Neutrophil (primary cell): ENCODE measurements at regions not wholly inside any gene's neighbourhood (a gene's known extent, or its start where the extent isn't known, plus 50 kb on each side); places are given as distances from the start of the nearest gene placed in this dataset.

Experiments
- H3K27ac ChIP-seq: fragments of 200-600 bp; sonication (generic); 2 replicates; pipeline ENCODE4 v1.5.1; 2016; ENCODE audit warnings: mild to moderate bottlenecking, moderate library complexity
- H3K27me3 ChIP-seq: fragments of 200-600 bp; sonication (generic); 2 replicates; pipeline ENCODE4 v1.6.0; 2016; ENCODE audit warnings: mild to moderate bottlenecking
- H3K36me3 ChIP-seq: fragments of 200-600 bp; sonication (generic); 2 replicates; pipeline ENCODE4 v1.5.1; 2017
- H3K4me1 ChIP-seq, 2 experiments: fragments of 200-600 bp in 1 of 2; sonication (generic) in 1 of 2; 1 replicate in 1 of 2; 2 replicates in 1 of 2; pipeline versions ENCODE4 v1.5.1 to v1.6.1; 2013 to 2016; ENCODE audit warnings: low read depth in 1 of 2, low read length in 1 of 2, mild to moderate bottlenecking in 1 of 2, moderate library complexity in 1 of 2; ENCODE audit not compliant: control insufficient read depth in 1 of 2, insufficient read depth in 1 of 2
- H3K4me3 ChIP-seq, 2 experiments: fragments of 200-600 bp in 1 of 2; sonication (generic) in 1 of 2; 1 replicate in 1 of 2; 2 replicates in 1 of 2; pipeline ENCODE4 v1.5.1; 2013 to 2016; ENCODE audit warnings: low read depth in 1 of 2, low read length in 1 of 2, mild to moderate bottlenecking in 1 of 2, moderate library complexity in 1 of 2
- H3K9me3 ChIP-seq: fragments of 200-600 bp; sonication (generic); 2 replicates; pipeline ENCODE4 v1.5.1; 2016
- TF ChIP-seq, protein P1 (sequence below): fragments of 200-600 bp; sonication (generic); IDR thresholded peaks from 2 replicates; pipeline ENCODE4 v1.5.1; 2016; ENCODE audit warnings: antibody characterized with exemption

DNA sequence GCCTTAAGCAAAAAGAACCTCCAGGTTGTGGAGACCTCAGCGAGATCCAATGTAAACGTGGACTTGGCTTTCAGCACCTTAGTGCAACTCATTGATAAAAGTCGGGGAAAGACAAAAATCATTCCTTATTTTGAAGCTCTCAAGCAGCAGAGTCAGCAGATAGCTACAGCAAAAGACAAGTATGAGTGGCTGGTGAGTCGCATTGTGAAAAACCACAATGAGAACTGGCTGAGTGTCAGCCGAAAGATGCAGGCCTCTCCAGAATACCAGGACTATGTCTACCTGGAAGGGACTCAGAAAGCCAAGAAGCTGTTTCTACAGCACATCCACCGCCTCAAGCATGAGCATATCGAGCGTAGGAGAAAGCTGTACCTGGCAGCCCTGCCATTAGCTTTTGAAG is 58.5 kb downstream of the ARHGAP35 start:
- Histone ChIP-seq H3K27me3 (no peaks in the 10 kb centered on the region), H3K9me3 (no peaks in the 10 kb centered on the region), H3K36me3 (peaks cover 44% of the 10 kb centered on the region), H3K4me1 (peaks cover 0 to 3% of the 10 kb centered on the region in 2 experiments), H3K27ac (no peak overlapping the region), H3K4me3 (no peak overlapping the region)
- TF ChIP-seq, protein P1, sequence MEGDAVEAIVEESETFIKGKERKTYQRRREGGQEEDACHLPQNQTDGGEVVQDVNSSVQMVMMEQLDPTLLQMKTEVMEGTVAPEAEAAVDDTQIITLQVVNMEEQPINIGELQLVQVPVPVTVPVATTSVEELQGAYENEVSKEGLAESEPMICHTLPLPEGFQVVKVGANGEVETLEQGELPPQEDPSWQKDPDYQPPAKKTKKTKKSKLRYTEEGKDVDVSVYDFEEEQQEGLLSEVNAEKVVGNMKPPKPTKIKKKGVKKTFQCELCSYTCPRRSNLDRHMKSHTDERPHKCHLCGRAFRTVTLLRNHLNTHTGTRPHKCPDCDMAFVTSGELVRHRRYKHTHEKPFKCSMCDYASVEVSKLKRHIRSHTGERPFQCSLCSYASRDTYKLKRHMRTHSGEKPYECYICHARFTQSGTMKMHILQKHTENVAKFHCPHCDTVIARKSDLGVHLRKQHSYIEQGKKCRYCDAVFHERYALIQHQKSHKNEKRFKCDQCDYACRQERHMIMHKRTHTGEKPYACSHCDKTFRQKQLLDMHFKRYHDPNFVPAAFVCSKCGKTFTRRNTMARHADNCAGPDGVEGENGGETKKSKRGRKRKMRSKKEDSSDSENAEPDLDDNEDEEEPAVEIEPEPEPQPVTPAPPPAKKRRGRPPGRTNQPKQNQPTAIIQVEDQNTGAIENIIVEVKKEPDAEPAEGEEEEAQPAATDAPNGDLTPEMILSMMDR = no peak

DNA sequence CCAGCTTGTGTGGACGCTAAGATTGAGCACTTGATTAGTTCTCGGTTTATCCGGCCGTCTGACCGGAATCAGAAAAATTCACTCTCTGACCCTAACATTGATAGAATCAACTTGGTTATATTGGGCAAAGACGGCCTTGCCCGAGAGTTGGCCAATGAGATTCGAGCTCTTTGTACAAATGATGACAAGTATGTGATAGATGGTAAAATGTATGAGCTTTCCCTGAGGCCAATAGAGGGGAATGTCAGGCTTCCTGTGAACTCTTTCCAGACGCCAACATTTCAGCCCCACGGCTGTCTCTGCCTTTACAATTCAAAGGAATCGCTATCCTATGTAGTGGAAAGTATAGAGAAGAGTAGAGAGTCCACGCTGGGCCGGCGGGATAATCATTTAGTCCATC is 59.6 kb downstream of the ARHGAP35 start:
- H3K27me3 ChIP-seq = no peaks in the 10 kb centered on the region
- H3K27ac ChIP-seq = no peak overlapping the region
- no peaks in the 10 kb centered on the region for H3K9me3 ChIP-seq
- peaks cover 6 to 7% of the 10 kb centered on the region in 2 experiments for H3K4me1 ChIP-seq
- no peak overlapping the region for H3K4me3 ChIP-seq
- H3K36me3 ChIP-seq = peaks cover 44% of the 10 kb centered on the region
- TF ChIP-seq, protein P1 = no peak

DNA sequence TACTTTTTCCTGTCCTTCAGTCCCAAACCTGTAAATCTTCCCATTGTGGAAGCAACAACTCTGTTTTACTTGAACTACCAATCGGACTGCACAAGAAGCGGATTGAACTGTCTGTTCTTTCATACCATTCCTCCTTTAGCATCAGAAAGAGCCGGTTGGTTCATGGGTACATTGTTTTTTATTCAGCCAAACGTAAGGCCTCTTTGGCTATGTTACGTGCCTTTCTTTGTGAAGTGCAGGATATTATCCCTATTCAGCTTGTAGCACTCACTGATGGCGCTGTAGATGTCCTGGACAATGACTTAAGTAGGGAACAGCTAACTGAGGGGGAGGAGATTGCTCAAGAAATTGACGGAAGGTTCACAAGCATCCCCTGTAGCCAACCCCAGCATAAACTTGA is 60.3 kb downstream of the ARHGAP35 start:
- H3K36me3 ChIP-seq = peaks cover 44% of the 10 kb centered on the region
- H3K27ac ChIP-seq = no peak overlapping the region
- H3K4me3 ChIP-seq = no peak overlapping the region
- H3K9me3 ChIP-seq = no peaks in the 10 kb centered on the region
- peaks cover 6 to 7% of the 10 kb centered on the region in 2 experiments for H3K4me1 ChIP-seq
- TF ChIP-seq, protein P1 = no peak
- no peaks in the 10 kb centered on the region for H3K27me3 ChIP-seq

DNA sequence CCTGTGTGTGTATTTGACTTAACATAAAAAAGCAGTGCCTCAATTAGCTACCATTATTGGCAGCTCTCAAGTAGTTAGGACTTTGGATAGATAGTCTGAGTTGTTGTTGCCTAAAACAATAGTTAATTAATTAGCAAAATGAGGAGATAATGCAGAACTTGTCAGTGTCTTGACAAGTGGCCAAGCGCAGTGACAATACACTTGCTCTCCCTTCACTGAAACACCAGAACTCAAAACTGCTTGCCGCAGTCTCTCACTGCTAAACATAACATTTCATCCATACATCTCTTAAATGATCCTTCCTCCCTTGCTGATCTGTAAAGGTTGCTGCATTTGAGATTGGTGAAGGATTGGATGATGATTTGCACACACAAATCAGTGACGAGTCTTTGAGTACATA is 61.7 kb downstream of the ARHGAP35 start:
- H3K9me3 ChIP-seq = no peaks in the 10 kb centered on the region
- H3K27me3 ChIP-seq = no peaks in the 10 kb centered on the region
- H3K36me3 ChIP-seq = peaks cover 44% of the 10 kb centered on the region
- H3K4me1 ChIP-seq = peaks cover 11 to 12% of the 10 kb centered on the region in 2 experiments
- no peak overlapping the region for H3K4me3 ChIP-seq
- TF ChIP-seq, protein P1 = no peak
- H3K27ac ChIP-seq = no peak overlapping the region

DNA sequence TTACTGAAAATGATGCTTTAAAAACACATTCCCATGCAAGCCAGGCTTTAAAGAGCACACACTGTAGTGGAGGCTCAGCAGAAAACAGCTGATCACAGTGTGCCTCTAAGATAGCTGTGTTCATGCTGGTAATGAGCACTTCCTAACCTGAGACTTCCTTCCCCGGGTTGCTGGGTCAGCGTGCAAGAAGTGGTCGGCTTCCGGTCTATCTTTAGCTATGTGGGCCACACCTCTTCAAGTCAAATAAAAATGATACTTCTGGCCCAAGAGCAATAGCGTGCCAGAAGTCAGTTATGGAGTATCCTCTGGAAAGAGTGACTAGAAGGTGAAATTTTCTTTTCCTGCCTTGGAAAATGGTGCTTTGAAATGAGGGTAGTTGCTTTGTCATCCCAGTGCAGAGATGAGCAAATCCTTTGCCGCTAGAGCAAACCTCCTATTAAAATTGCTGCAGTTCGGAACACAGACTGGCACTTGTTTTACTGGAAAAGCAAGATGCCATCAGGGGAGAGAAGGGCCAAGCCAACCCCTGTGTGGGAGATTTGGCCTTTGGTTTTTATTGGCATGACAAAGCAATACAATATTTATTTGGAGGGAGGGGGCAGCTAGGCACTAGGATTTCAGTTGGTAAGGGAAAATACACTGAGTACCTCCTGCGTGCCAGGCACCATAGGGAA is 64.2 kb downstream of the ARHGAP35 start:
- TF ChIP-seq, protein P1 = no peak
- H3K27ac ChIP-seq = no peak overlapping the region
- peaks cover 26% of the 10 kb centered on the region for H3K36me3 ChIP-seq
- peaks cover 12 to 16% of the 10 kb centered on the region in 2 experiments for H3K4me1 ChIP-seq
- no peaks in the 10 kb centered on the region for H3K27me3 ChIP-seq
- H3K9me3 ChIP-seq = no peaks in the 10 kb centered on the region
- no peak overlapping the region for H3K4me3 ChIP-seq
